Brain microvascular endothelial cell (primary cell): ENCODE measurements at regions not wholly inside any gene's neighbourhood (a gene's known extent, or its start where the extent isn't known, plus 50 kb on each side); places are given as distances from the start of the nearest gene placed in this dataset.

ENCODE experiments used
- DNase-seq: peaks from one replicate; pipeline ENCODE4 v3.0.0-alpha.2; 2020
- H3K27ac ChIP-seq: fragments of 250-450 bp; sonication (Bioruptor Pico); 2 replicates; pipeline ENCODE4 v1.5.1; 2020; ENCODE audit warnings: mild to moderate bottlenecking, moderate library complexity
- H3K27me3 ChIP-seq: fragments of 250-450 bp; sonication (Bioruptor Pico); replicated peaks from 2 replicates; pipeline ENCODE4 v1.5.1; 2020; ENCODE audit warnings: mild to moderate bottlenecking
- H3K36me3 ChIP-seq: fragments of 250-450 bp; sonication (Bioruptor Pico); replicated peaks from 2 replicates; pipeline ENCODE4 v1.5.1; 2020; ENCODE audit warnings: mild to moderate bottlenecking
- H3K4me3 ChIP-seq: 2 replicates; pipeline ENCODE4 v1.5.1; 2011; ENCODE audit warnings: low read depth, mild to moderate bottlenecking, control low read depth, low read length, moderate library complexity
- CTCF ChIP-seq: IDR thresholded peaks from 2 replicates; pipeline ENCODE4 v1.5.1; 2011; ENCODE audit warnings: low read depth, mild to moderate bottlenecking, moderate library complexity, low read length, control low read depth, inconsistent platforms; ENCODE audit errors: missing control alignments
- in situ Hi-C: cut with HindIII; loops from 2 replicates; pipeline ENCODE4 v1.10.0; 2017; ENCODE audit warnings: low sequenced_read_pairs, low pct_ligation_motif_present

GRCh38 chr3:95506174-95506573 is 1308.2 kb upstream of the EPHA6 start:
- no peak overlapping the region for H3K27ac ChIP-seq
- TF ChIP-seq CTCF, result no peak
- no peaks in the 10 kb centered on the region for H3K27me3 ChIP-seq
- no peak overlapping the region for H3K4me3 ChIP-seq
- in situ Hi-C loops, result no loop called here
- H3K36me3 ChIP-seq, result no peaks in the 10 kb centered on the region
- DNase-seq, result no peak

GRCh38 chr3:95508124-95508523 is 1306.3 kb upstream of the EPHA6 start:
- no peak for TF ChIP-seq CTCF
- in situ Hi-C loops, result no loop called here
- H3K27ac ChIP-seq, result no peak overlapping the region

GRCh38 chr3:95511828-95512227 is 1302.6 kb upstream of the EPHA6 start:
- Histone ChIP-seq H3K4me3 (no peak overlapping the region), H3K27me3 (no peaks in the 10 kb centered on the region), H3K27ac (no peak overlapping the region), H3K36me3 (no peaks in the 10 kb centered on the region)
- no peak for DNase-seq
- in situ Hi-C loops, result no loop called here
- TF ChIP-seq CTCF, result no peak

More at GRCh38 chr3:95508124-95508523, 1306.3 kb upstream of the EPHA6 start:
- no peaks in the 10 kb centered on the region for H3K27me3 ChIP-seq
- no peak for DNase-seq
- no peak overlapping the region for H3K4me3 ChIP-seq
- no peaks in the 10 kb centered on the region for H3K36me3 ChIP-seq

GRCh38 chr3:95514260-95514659 is 1300.1 kb upstream of the EPHA6 start:
- Histone ChIP-seq H3K27me3 (no peaks in the 10 kb centered on the region), H3K27ac (no peak overlapping the region), H3K36me3 (no peaks in the 10 kb centered on the region), H3K4me3 (no peak overlapping the region)
- DNase-seq, result no peak
- in situ Hi-C loops, result no loop called here
- TF ChIP-seq CTCF, result no peak

GRCh38 chr3:95521396-95521795 is 1293.0 kb upstream of the EPHA6 start:
- H3K36me3 ChIP-seq, result no peaks in the 10 kb centered on the region
- no peak overlapping the region for H3K27ac ChIP-seq
- DNase-seq, result no peak
- in situ Hi-C loops, result no loop called here
- no peak for TF ChIP-seq CTCF
- no peak overlapping the region for H3K4me3 ChIP-seq
- H3K27me3 ChIP-seq, result no peaks in the 10 kb centered on the region

- in situ Hi-C loops, result no loop called here
- no peak for TF ChIP-seq CTCF
These were observed 1291.9 kb upstream of the EPHA6 start for GRCh38 chr3:95522449-95522848.

More at GRCh38 chr3:95522449-95522848, 1291.9 kb upstream of the EPHA6 start:
- H3K4me3 ChIP-seq, result no peak overlapping the region
- DNase-seq, result no peak
- H3K36me3 ChIP-seq, result no peaks in the 10 kb centered on the region
- no peak overlapping the region for H3K27ac ChIP-seq
- H3K27me3 ChIP-seq, result no peaks in the 10 kb centered on the region
